Germinal center (tissue), 1 donor: ENCODE measurements at regions not wholly inside any gene's neighbourhood (a gene's known extent, or its start where the extent isn't known, plus 50 kb on each side); places are given as distances from the start of the nearest gene placed in this dataset.
"Not testable (repeated sequence)": the region's sequence is repeated elsewhere in the genome, so short reads cannot be mapped to it uniquely, and the experiment has no call there.

Experiments
- DNase-seq: peaks from one replicate; pipeline ENCODE4 v3.0.0; 2012; ENCODE audit warnings: mixed read lengths, low spot score

- not testable (repeated sequence) for DNase-seq
These were observed 158.7 kb upstream of the MOCS2 start for GRCh38 chr5:53268241-53268640.

DNA sequence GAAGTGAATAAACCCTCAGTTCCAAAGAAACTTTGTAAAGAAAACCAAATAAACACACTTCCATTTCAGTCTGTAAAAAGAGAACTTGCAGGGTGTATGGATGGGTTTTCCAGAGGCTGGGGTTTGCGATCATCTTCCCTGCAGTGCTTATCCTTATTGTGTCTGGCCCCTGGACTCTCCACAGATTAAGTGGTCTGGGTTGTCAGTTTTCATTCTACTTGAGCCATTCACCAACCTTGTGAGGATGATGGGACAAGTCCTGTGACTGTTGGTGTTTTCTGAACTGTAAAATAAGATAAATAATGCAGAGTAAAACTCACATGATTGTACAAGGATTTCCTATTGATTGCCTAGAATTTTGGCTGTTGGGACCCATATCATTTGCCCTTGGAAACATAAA is 166.1 kb upstream of the MOCS2 start:
- DNase-seq, result no peak

DNA sequence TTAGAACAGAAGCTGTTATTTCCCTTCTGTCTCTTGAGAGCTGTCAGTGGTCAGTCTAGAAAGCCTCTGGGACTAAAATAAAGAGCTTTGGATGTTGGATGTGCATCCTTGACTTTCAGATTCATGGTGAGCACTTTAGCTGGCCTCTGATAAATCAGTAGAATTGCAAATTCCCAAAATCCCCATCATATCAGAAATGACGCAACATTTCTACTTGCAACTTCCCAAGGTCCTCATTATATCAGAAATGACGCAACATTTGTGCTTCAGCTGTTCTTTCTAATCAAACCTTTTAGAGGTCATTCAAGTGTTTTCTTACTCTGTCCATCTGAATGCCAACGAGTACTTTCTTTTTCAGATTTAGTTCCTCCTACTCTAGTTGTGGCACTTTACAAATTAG is 167.3 kb upstream of the MOCS2 start:
- DNase-seq, result no peak

- DNase-seq, result no peak
These were observed 167.9 kb upstream of the MOCS2 start for GRCh38 chr5:53277491-53277890.

DNA sequence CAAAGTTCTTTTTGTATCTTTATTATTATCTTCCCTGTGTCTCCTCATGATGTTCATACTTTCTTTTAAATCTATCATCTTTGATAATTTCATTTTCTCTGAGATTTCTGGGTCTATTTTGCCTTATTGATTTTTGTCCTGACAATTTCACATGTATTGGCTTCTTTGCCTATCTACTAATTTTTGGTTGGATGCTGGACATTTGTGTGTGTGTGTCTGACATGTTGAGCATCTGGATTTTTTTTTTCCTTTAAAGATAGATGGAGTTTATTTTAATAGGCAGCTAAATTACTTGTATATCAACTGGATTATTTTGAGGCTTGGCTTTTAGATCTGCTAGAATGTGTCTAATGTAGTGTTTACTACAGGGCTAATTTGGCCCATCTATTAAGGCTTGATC is 178.0 kb upstream of the MOCS2 start:
- DNase-seq, result no peak

- no peak for DNase-seq
These were observed 179.0 kb upstream of the MOCS2 start for GRCh38 chr5:53288511-53288910.

DNA sequence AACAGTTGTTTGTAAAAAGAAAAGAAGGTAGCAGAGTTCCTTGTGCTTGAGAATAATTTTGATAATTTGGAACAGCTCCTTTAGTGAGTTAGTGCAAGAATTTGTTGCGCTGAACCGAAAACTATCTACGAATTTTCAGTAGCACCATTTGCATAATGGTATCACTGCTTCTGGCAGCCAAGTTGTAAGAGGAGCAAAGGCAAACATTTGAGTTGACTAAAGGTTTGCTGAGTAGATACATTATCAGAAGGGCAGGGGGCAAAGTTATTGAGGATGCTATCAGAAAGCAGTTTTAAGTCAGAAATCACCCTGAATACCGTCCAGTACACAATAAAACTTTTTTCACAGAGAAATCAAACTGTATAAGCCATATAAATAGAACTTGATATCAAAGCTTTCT is 181.5 kb upstream of the MOCS2 start:
- no peak for DNase-seq

- DNase-seq, result no peak
These were observed 182.0 kb upstream of the MOCS2 start for GRCh38 chr5:53291528-53291927.

GRCh38 chr5:53298841-53299240 is 181.6 kb upstream of the FST start:
- no peak for DNase-seq

DNA sequence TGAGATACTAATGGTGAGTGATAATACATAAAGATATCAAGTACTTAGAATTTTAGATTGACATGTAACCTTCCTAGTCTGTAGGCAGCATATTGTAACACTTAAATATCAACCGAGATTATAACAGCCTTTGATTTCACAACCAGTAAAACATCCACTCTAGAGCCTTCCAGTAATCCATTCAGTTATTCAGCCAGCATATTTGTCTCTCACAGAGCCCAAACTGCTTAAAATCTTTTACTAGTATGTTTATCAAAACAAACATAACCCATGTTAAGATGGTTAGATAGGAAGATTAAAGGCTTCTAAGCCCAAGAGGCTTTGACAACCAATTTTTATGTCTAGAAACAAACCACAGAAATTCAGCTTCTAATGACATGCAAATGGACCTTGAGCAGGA is 177.9 kb upstream of the FST start:
- DNase-seq, result no peak

DNA sequence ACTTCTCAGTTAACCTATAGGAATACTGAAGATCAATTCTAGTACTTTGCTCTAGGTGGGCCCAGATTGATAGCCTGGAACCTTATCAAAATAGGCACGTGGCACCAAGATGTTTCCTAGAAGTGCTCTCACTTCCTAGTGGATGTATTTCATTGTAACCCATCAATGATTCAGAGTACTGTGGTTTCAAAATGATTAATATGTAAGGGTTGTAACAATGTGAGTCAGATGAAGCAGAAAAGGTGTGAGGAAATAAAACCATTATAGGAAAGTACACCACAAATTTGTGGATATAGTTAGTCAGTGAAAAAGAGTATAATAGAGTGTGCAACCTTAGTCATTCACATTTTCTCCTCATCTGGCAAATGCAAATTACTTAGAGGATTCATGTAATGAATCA is 177.3 kb upstream of the FST start:
- DNase-seq, result no peak

GRCh38 chr5:53305316-53305715 is 175.1 kb upstream of the FST start:
- not testable (repeated sequence) for DNase-seq

DNA sequence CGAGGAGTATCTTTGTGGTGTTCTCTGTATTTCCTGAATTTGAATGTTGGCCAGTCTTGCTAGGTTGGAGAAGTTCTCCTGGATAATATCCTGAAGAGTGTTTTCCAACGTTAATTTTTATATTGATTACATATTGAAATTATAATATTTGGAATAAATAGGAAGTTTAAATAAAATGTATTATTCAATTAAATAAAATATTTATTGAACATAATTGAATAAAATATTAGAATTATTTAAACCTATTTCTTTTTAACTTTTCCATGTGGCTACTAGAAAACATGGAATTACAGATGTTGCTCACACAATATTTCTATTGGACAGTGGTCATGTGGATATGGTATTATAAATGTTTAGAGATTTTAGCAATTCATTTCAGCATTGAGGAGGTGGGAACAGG is 170.8 kb upstream of the FST start:
- no peak for DNase-seq

DNA sequence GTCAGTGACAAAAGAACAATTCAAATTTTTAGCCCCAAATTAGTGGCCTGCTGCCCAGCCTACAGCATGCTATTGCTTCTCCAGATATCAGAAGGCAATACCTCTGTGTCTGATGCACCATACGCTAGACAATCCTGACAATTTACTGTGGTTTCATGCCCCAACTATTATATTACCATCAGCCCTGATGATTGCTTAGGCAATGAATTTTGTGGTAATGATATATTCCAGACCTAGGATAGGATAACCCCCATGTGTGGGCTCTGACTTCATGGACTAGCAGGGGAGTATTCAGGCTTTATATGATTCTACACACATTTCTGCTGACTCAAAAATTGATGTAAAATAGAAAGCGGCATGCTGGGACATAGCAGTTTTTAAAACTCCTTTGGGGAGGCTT is 168.7 kb upstream of the FST start:
- no peak for DNase-seq

- no peak for DNase-seq
These were observed 167.3 kb upstream of the FST start for GRCh38 chr5:53313145-53313544.

DNA sequence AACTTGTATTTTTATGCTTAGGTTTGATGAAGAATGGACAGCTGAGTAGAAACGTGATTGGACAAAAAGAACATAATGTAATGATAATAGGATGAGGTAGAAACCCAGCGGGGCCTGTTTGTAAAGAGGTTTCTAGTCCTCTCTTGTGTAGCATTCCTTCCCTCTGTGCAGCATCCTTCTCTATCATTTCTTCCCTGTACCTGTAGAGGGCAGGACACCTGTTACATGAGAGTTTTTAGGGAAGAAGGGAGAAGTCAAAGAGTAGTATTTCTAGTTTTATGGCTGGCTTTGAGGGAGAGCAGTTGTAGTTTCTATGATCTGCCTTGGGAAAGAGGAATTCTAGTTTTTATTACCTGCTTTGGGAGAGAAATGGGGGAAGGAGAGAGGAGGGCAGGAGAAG is 162.1 kb upstream of the FST start:
- no peak for DNase-seq

- no peak for DNase-seq
These were observed 161.1 kb upstream of the FST start for GRCh38 chr5:53319315-53319714.

DNA sequence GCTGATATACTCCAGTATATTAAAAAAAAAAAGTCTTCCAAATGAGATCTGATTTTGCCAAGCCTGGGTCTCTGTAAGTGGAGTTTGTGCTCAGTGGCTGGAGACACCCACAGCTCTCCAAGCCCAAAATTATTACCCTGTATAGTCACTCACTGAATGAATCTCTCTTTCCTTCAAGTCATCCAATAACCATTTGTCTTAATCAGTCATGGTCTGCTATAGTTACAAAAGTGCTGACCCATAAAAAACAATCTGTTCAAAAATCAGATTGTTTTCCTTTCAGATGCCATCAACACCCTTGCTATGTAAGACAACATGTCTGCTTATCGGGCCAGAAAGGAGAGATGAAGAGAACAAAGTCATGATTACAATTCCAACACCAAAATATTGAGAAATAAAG is 159.4 kb upstream of the FST start:
- DNase-seq, result no peak

GRCh38 chr5:53321721-53322120 is 158.7 kb upstream of the FST start:
- DNase-seq, result no peak

- no peak for DNase-seq
These were observed 158.2 kb upstream of the FST start for GRCh38 chr5:53322257-53322656.

- DNase-seq, result no peak
These were observed 156.9 kb upstream of the FST start for GRCh38 chr5:53323511-53323910.

DNA sequence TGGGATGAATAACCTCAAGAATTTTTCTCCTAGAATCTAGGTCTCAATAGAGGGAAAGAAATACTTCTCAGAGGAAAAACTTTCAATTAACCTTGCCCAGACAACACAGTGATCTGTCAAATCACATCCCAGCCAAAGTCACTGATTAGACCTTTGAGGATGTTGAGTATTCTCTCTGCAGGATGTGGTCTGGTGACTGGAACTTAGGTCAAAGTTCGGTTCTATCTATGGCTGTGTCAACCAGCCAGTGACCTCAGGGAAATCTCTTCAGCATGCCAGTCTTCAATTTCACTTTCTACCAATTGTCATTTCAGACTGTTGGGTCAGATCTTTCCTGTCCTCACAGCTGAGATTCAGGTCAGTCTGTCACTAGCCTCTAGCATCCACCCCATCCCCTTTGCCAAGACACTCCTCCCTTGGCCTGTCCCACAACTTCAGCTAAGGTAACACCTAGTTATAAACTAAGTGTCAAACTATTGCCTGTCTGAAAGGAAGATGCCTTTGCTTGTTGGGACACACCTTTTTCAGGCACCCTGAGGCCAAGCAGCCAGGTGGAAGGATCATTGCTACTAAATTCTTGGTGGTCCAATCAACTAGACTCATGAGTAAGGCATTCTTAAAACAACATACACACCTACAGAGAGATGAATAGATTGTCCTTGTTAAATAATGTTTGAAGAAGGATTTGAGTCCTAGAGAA is 156.3 kb upstream of the FST start:
- DNase-seq, result no peak

GRCh38 chr5:53326424-53327153 is 153.8 kb upstream of the FST start:
- DNase-seq, result no peak

DNA sequence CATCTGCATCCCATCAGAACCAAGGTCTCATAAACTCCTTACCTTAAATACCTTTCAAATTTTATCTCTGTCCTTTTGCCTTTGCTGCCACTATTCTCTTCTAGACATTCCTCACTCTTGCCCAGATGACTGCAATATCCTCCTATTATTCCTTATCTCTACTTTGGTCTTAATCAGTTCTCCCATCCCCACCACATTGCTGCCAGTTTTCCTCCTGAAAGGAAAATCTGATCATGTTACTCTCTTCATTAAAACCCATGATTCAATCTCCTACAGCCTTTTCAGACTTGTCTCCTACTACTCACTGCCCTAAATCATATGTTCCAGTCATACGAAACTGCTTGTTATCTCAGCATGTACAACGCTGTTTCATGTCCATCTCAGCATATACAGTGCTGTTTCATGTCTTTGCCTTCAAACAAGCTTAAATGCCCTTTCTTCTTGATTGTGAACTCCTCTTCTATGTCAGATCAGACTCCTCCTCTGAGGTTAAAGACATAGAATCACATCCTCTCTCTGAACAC is 152.6 kb upstream of the FST start:
- DNase-seq, result no peak
